H9 (cell line): ENCODE measurements at regions not wholly inside any gene's neighbourhood (a gene's known extent, or its start where the extent isn't known, plus 50 kb on each side); places are given as distances from the start of the nearest gene placed in this dataset.
"Not testable (repeated sequence)": the region's sequence is repeated elsewhere in the genome, so short reads cannot be mapped to it uniquely, and the experiment has no call there.

Experiments used
- DNase-seq: peaks from one replicate; pipeline ENCODE4 v3.0.0-alpha.2; 2017
- H2AFZ ChIP-seq: one replicate; pipeline ENCODE4 v1.6.1; 2013; ENCODE audit warnings: mild to moderate bottlenecking, low read length, control low read depth, moderate library complexity
- H2AK5ac ChIP-seq: 2 replicates; pipeline ENCODE4 v1.6.1; 2013; ENCODE audit warnings: low read length, control low read depth, mixed read lengths; ENCODE audit not compliant: insufficient read length
- H2BK120ac ChIP-seq: one replicate; pipeline ENCODE4 v1.6.1; 2013; ENCODE audit warnings: low read depth, mild to moderate bottlenecking, low read length, control low read depth, inconsistent platforms; ENCODE audit not compliant: poor library complexity, severe bottlenecking
- H2BK12ac ChIP-seq: 2 replicates; pipeline ENCODE4 v1.6.1; 2013; ENCODE audit warnings: low read length, control low read depth, mixed read lengths, low read depth; ENCODE audit not compliant: insufficient read length
- H2BK15ac ChIP-seq: 2 replicates; pipeline ENCODE4 v1.6.1; 2013; ENCODE audit warnings: low read depth, low read length, control low read depth
- H2BK20ac ChIP-seq: one replicate; pipeline ENCODE4 v1.6.1; 2013; ENCODE audit warnings: low read depth, mild to moderate bottlenecking, low read length, control low read depth, inconsistent platforms; ENCODE audit not compliant: poor library complexity, severe bottlenecking
- H2BK5ac ChIP-seq: 2 replicates; pipeline ENCODE4 v1.6.1; 2013; ENCODE audit warnings: low read length, control low read depth, mixed read lengths; ENCODE audit not compliant: insufficient read length
- H3K14ac ChIP-seq: 2 replicates; pipeline ENCODE4 v1.6.1; 2013; ENCODE audit warnings: low read length, control low read depth; ENCODE audit not compliant: insufficient read depth
- H3K18ac ChIP-seq: 2 replicates; pipeline ENCODE4 v1.6.1; 2013; ENCODE audit warnings: low read depth, mild to moderate bottlenecking, mixed read lengths, low read length, control low read depth; ENCODE audit not compliant: insufficient read length
- H3K23ac ChIP-seq: 2 replicates; pipeline ENCODE4 v1.6.1; 2013; ENCODE audit warnings: low read length, control low read depth, mixed read lengths, low read depth; ENCODE audit not compliant: insufficient read length
- H3K23me2 ChIP-seq: 2 replicates; pipeline ENCODE4 v1.6.1; 2013; ENCODE audit warnings: low read depth, mild to moderate bottlenecking, mixed read lengths, low read length, control low read depth; ENCODE audit not compliant: insufficient read length, poor library complexity, severe bottlenecking
- H3K27ac ChIP-seq: 2 replicates; pipeline ENCODE4 v1.5.1; 2013; ENCODE audit warnings: low read length, control low read depth, mixed read lengths, low read depth; ENCODE audit not compliant: insufficient read length
- H3K27me3 ChIP-seq: 2 replicates; pipeline ENCODE4 v1.6.1; 2013; ENCODE audit warnings: low read length, control low read depth, inconsistent platforms; ENCODE audit not compliant: insufficient read depth
- H3K4ac ChIP-seq: 2 replicates; pipeline ENCODE4 v1.6.1; 2013; ENCODE audit warnings: low read depth, mild to moderate bottlenecking, control low read depth, inconsistent platforms, low read length, moderate library complexity
- H3K4me1 ChIP-seq: 2 replicates; pipeline ENCODE4 v1.6.1; 2013; ENCODE audit warnings: low read length, control low read depth, inconsistent platforms; ENCODE audit not compliant: insufficient read depth
- H3K4me2 ChIP-seq: 2 replicates; pipeline ENCODE4 v1.6.1; 2013; ENCODE audit warnings: low read length, control low read depth, mixed read lengths; ENCODE audit not compliant: insufficient read length, insufficient read depth
- H3K56ac ChIP-seq: 2 replicates; pipeline ENCODE4 v1.6.1; 2013; ENCODE audit warnings: low read depth, mild to moderate bottlenecking, mixed read lengths, low read length, control low read depth; ENCODE audit not compliant: insufficient read length
- H3K79me1 ChIP-seq: 2 replicates; pipeline ENCODE4 v1.6.1; 2013; ENCODE audit warnings: low read depth, mild to moderate bottlenecking, moderate library complexity, low read length, control low read depth, inconsistent platforms; ENCODE audit not compliant: insufficient read depth, poor library complexity, severe bottlenecking
- H3K79me2 ChIP-seq: 2 replicates; pipeline ENCODE4 v1.6.1; 2013; ENCODE audit warnings: low read length, control low read depth, inconsistent platforms; ENCODE audit not compliant: insufficient read depth
- H3K9ac ChIP-seq: 2 replicates; pipeline ENCODE4 v1.6.1; 2013; ENCODE audit warnings: low read length, control low read depth, mixed read lengths; ENCODE audit not compliant: insufficient read length; ENCODE audit errors: extremely low read depth
- H3K9me3 ChIP-seq: one replicate; pipeline ENCODE4 v1.6.1; 2013; ENCODE audit warnings: low read depth, low read length, inconsistent platforms; ENCODE audit not compliant: control insufficient read depth
- H3T11ph ChIP-seq: one replicate; pipeline ENCODE4 v1.6.1; 2013; ENCODE audit warnings: mild to moderate bottlenecking, low read length, control low read depth, inconsistent platforms
- H4K20me1 ChIP-seq: one replicate; pipeline ENCODE4 v1.6.1; 2013; ENCODE audit not compliant: control insufficient read depth, insufficient read length, insufficient read depth
- H4K5ac ChIP-seq: 2 replicates; pipeline ENCODE4 v1.6.1; 2013; ENCODE audit warnings: low read depth, mild to moderate bottlenecking, mixed read lengths, low read length, control low read depth; ENCODE audit not compliant: insufficient read length
- H4K8ac ChIP-seq: replicated peaks from 2 replicates; pipeline ENCODE4 v1.6.1; 2013; ENCODE audit warnings: low read length, control low read depth, mixed read lengths, low read depth; ENCODE audit not compliant: insufficient read length
- H4K91ac ChIP-seq: 2 replicates; pipeline ENCODE4 v1.6.1; 2013; ENCODE audit warnings: low read depth, mild to moderate bottlenecking, moderate library complexity, mixed read lengths, low read length, control low read depth; ENCODE audit not compliant: insufficient read length
- H3K27ac Mint-ChIP-seq, 3 experiments: 2 replicates in 2 of 3; 3 replicates in 1 of 3; pipeline ENCODE4 v1.8.0; 2020 to 2021; ENCODE audit warnings: mixed read lengths in 3 of 3, mild to moderate bottlenecking in 1 of 3, moderate library complexity in 1 of 3
- H3K27me3 Mint-ChIP-seq: 2 replicates; pipeline ENCODE4 v1.8.0; 2021; ENCODE audit warnings: low read depth, mild to moderate bottlenecking, moderate library complexity, mixed read lengths
- H3K36me3 Mint-ChIP-seq, 3 experiments: 2 replicates in 2 of 3; 3 replicates in 1 of 3; pipeline ENCODE4 v1.8.0; 2020 to 2021; ENCODE audit warnings: low read depth in 3 of 3, mixed read lengths in 3 of 3; ENCODE audit not compliant: insufficient read depth in 1 of 3
- H3K4me1 Mint-ChIP-seq, 2 experiments: 2 replicates each; pipeline ENCODE4 v1.8.0; 2020; ENCODE audit warnings: mixed read lengths in 2 of 2
- H3K4me3 Mint-ChIP-seq, 2 experiments: 2 replicates in 1 of 2; 3 replicates in 1 of 2; pipeline ENCODE4 v1.8.0; 2020 to 2021; ENCODE audit warnings: mild to moderate bottlenecking in 2 of 2, mixed read lengths in 2 of 2, moderate library complexity in 1 of 2
- H3K9me3 Mint-ChIP-seq, 2 experiments: 2 replicates in 1 of 2; 3 replicates in 1 of 2; pipeline ENCODE4 v1.8.0; 2020; ENCODE audit warnings: mild to moderate bottlenecking in 2 of 2, mixed read lengths in 2 of 2, moderate library complexity in 1 of 2
- CTCF ChIP-seq: fragments of 200-600 bp; sonication (generic); conservative IDR thresholded peaks from 3 replicates; pipeline ENCODE4 v1.8.0; 2021; ENCODE audit warnings: antibody characterized with exemption, mild to moderate bottlenecking
- WGBS: extraction: QIAGEN DNeasy Blood & Tissue Kit; methylation state at CpG from one replicate; pipeline ENCODE4 v1.1.7; 2013; ENCODE audit warnings: missing lambda C conversion rate, low lambda C conversion rate, mixed read lengths; ENCODE audit not compliant: insufficient read length; ENCODE audit errors: extremely low coverage; 5-methylcytosine and 5-hydroxymethylcytosine counted together

GRCh38 chr3:143179603-143180002 is 60.0 kb downstream of the CHST2 start:
- DNase-seq, result no peak
- H3T11ph ChIP-seq, result no peak overlapping the region
- no peaks in the 10 kb centered on the region for H3K4me1 Mint-ChIP-seq
- H3K4me1 ChIP-seq, result no peaks in the 10 kb centered on the region
- H3K27me3 ChIP-seq, result no peaks in the 10 kb centered on the region
- H2BK12ac ChIP-seq, result no peak overlapping the region
- H3K56ac ChIP-seq, result no peak overlapping the region
- no peaks in the 10 kb centered on the region for H3K79me1 ChIP-seq
- H3K9ac ChIP-seq, result no peak overlapping the region
- H3K4me2 ChIP-seq, result no peak overlapping the region
- H3K27me3 Mint-ChIP-seq, result no peaks in the 10 kb centered on the region
- no peaks in the 10 kb centered on the region for H3K23me2 ChIP-seq
- H3K27ac Mint-ChIP-seq, result no peak overlapping the region
- no peak overlapping the region for H3K23ac ChIP-seq
- no peak overlapping the region for H2BK15ac ChIP-seq
- H3K9me3 ChIP-seq, result no peaks in the 10 kb centered on the region
- no CpG with 5 or more reads among the region's 5 CpGs for WGBS
- H4K8ac ChIP-seq, result no peak overlapping the region
- no peak overlapping the region for H4K5ac ChIP-seq
- H2AFZ ChIP-seq, result no peak overlapping the region
- H3K4me3 Mint-ChIP-seq, result no peak overlapping the region
- H4K20me1 ChIP-seq, result no peaks in the 10 kb centered on the region
- H3K9me3 Mint-ChIP-seq, result peaks cover 0 to 5% of the 10 kb centered on the region in 2 experiments; a peak in 3 of 5 replicates
- no peak for TF ChIP-seq CTCF
- no peak overlapping the region for H2BK120ac ChIP-seq
- H3K36me3 Mint-ChIP-seq, result no peaks in the 10 kb centered on the region
- no peak overlapping the region for H3K14ac ChIP-seq
- no peak overlapping the region for H2AK5ac ChIP-seq
- H3K27ac ChIP-seq, result no peak overlapping the region
- no peak overlapping the region for H4K91ac ChIP-seq
- H2BK20ac ChIP-seq, result no peak overlapping the region
- H3K79me2 ChIP-seq, result no peaks in the 10 kb centered on the region
- H2BK5ac ChIP-seq, result no peak overlapping the region
- no peak overlapping the region for H3K18ac ChIP-seq
- no peak overlapping the region for H3K4ac ChIP-seq

- not testable (repeated sequence) for H3T11ph ChIP-seq, H4K20me1 ChIP-seq, H3K4me3 Mint-ChIP-seq, H3K4me2 ChIP-seq, H3K9me3 ChIP-seq, H2BK15ac ChIP-seq, H2AK5ac ChIP-seq, H3K4me1 Mint-ChIP-seq, H2BK5ac ChIP-seq, H3K27ac ChIP-seq, H3K56ac ChIP-seq, H3K4me1 ChIP-seq, H4K5ac ChIP-seq, H2BK12ac ChIP-seq, H3K79me2 ChIP-seq, H3K79me1 ChIP-seq, H3K9ac ChIP-seq, H2BK120ac ChIP-seq, H3K27me3 Mint-ChIP-seq, H3K36me3 Mint-ChIP-seq, H3K4ac ChIP-seq, H3K27me3 ChIP-seq, DNase-seq, H3K23me2 ChIP-seq, H4K91ac ChIP-seq, H3K18ac ChIP-seq, H2BK20ac ChIP-seq, H3K9me3 Mint-ChIP-seq, H3K23ac ChIP-seq, H3K27ac Mint-ChIP-seq, H4K8ac ChIP-seq, H2AFZ ChIP-seq, H3K14ac ChIP-seq
- no CpG with 5 or more reads among the region's 2 CpGs for WGBS
Measured at GRCh38 chr3:143180860-143181259, 61.3 kb downstream of the CHST2 start.
